Lower lobe of right lung (tissue), 2 donors: ENCODE measurements at regions not wholly inside any gene's neighbourhood (a gene's known extent, or its start where the extent isn't known, plus 50 kb on each side); places are given as distances from the start of the nearest gene placed in this dataset.
"Not testable (repeated sequence)": the region's sequence is repeated elsewhere in the genome, so short reads cannot be mapped to it uniquely, and the experiment has no call there.

ENCODE experiments used
- ATAC-seq, 2 donors: fragments of 200-7000 bp; cut with Tn5 transposase; one replicate each; pipeline ENCODE4 v1.9.1; 2020 to 2022; ENCODE audit warnings: mild to moderate bottlenecking in 2 of 2, moderate library complexity in 2 of 2
- DNase-seq: peaks from one replicate; pipeline ENCODE4 v3.0.0-alpha.2; 2020
- H3K27ac ChIP-seq: fragments of 200-600 bp; one replicate; pipeline ENCODE4 v1.8.0; 2022
- H3K27me3 ChIP-seq: fragments of 200-600 bp; one replicate; pipeline ENCODE4 v1.8.0; 2022; ENCODE audit warnings: low read depth
- H3K36me3 ChIP-seq: fragments of 200-600 bp; one replicate; pipeline ENCODE4 v1.8.0; 2022; ENCODE audit warnings: mild to moderate bottlenecking
- H3K4me1 ChIP-seq: fragments of 200-600 bp; one replicate; pipeline ENCODE4 v1.8.0; 2022
- H3K4me3 ChIP-seq: fragments of 200-600 bp; one replicate; pipeline ENCODE4 v1.8.0; 2022; ENCODE audit warnings: mild to moderate bottlenecking
- H3K9me3 ChIP-seq: fragments of 200-600 bp; one replicate; pipeline ENCODE4 v1.8.0; 2022
- intact Hi-C: fragments of 100-400 bp; cut with DNase I; formaldehyde crosslinking; loops from one replicate; pipeline ENCODE4 v1.11.0; 2022
- TF ChIP-seq, protein P1 (sequence below): fragments of 200-600 bp; IDR thresholded peaks from one replicate; pipeline ENCODE4 v1.8.0; 2022; ENCODE audit warnings: antibody characterized with exemption, mild to moderate bottlenecking
- donor health status: DM: no; HTN: yes; CAD: no; lungs with severe emphysema.

DNA sequence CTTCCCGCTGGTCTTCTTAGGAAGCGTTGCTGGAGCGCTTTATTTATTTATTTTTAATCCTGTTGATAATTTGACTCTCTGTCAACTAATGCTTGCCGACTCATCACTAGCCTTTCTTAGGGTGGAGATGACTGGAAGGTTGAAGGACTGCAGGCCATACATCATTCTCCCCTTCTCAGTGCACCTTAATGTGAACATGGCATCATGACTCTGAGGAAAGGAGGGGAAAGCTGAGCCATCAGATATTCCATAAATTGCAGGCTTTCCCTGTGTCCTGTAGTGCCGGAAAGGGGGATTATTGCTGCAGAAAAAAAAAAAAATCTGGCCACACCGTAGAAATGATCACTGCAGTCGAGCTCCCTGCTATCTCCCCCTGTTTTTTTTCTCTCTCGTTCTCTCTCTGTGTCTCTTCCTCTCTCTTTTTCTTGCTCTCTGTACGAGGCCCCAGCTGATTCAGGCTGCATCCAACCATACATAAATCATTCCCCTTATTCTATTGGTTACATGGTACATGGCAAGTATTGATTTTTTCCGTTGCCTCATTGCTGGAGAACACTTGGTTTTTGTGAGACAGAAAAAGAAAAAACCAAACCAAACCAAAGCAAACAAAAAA lies 125.8 kb upstream of the EFEMP1 start:
- TF ChIP-seq, protein P1, sequence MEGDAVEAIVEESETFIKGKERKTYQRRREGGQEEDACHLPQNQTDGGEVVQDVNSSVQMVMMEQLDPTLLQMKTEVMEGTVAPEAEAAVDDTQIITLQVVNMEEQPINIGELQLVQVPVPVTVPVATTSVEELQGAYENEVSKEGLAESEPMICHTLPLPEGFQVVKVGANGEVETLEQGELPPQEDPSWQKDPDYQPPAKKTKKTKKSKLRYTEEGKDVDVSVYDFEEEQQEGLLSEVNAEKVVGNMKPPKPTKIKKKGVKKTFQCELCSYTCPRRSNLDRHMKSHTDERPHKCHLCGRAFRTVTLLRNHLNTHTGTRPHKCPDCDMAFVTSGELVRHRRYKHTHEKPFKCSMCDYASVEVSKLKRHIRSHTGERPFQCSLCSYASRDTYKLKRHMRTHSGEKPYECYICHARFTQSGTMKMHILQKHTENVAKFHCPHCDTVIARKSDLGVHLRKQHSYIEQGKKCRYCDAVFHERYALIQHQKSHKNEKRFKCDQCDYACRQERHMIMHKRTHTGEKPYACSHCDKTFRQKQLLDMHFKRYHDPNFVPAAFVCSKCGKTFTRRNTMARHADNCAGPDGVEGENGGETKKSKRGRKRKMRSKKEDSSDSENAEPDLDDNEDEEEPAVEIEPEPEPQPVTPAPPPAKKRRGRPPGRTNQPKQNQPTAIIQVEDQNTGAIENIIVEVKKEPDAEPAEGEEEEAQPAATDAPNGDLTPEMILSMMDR: no peak
- ATAC-seq: no peak
- no peaks in the 10 kb centered on the region for H3K36me3 ChIP-seq
- H3K27me3 ChIP-seq: no peaks in the 10 kb centered on the region
- H3K9me3 ChIP-seq: no peaks in the 10 kb centered on the region
- no peak overlapping the region for H3K4me3 ChIP-seq
- DNase-seq: no peak
- no peaks in the 10 kb centered on the region for H3K4me1 ChIP-seq
- intact Hi-C loops: no loop called here
- H3K27ac ChIP-seq: no peak overlapping the region

DNA sequence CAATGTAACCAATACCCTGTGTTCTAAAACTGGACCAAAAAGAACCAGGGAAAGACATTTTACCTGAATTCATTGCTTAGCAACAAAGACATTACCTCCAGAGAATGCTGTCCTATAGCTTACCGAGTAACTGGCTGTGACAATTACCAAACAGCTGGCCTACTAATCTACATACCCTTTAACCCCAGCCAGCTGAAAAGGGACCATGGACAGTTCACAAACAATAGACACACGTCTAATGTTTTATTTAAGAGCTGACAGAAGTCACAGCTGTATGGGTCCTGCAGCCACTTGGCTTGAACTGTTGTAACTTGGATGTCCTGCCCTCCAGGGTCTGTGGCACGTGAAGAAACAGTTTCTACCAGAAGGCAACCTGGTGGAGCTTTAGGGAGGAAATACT lies 130.1 kb upstream of the EFEMP1 start:
- Histone ChIP-seq H3K9me3 (no peaks in the 10 kb centered on the region), H3K4me1 (no peaks in the 10 kb centered on the region), H3K27me3 (no peaks in the 10 kb centered on the region), H3K4me3 (no peak overlapping the region), H3K36me3 (no peaks in the 10 kb centered on the region), H3K27ac (no peak overlapping the region)
- TF ChIP-seq, protein P1: no peak
- DNase-seq (no peak), ATAC-seq (no peak)
- intact Hi-C loops: no loop called here

DNA sequence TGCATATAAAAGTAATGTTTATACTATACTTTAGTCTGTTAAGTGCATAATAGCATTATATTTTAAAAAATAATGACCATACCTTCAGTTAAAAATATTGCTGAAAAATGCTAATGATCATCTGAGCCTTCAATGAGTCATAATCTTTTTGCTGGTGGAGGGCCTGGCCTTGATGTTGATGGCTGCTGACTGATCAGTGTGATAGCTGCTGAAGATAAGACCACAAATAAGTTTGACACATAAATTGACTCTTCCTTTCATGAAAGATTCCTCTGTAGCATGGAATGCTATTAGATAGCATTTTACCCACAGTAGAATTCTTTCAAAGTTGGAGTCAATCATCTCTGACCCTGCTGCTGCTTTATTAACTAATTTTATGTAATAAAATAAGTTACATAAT lies 128.4 kb upstream of the CCDC85A start:
- Histone ChIP-seq H3K36me3 (no peaks in the 10 kb centered on the region), H3K4me1 (no peaks in the 10 kb centered on the region), H3K27me3 (no peaks in the 10 kb centered on the region), H3K4me3 (no peak overlapping the region), H3K27ac (no peak overlapping the region), H3K9me3 (peaks cover 4% of the 10 kb centered on the region)
- ATAC-seq (no peak), DNase-seq (no peak)
- intact Hi-C loops: no loop called here
- TF ChIP-seq, protein P1: no peak

GRCh38 chr2:56061327-56061726 lies 122.5 kb upstream of the CCDC85A start:
- intact Hi-C loops, H3K9me3 ChIP-seq, DNase-seq: not testable (repeated sequence)

GRCh38 chr2:56068746-56069145 lies 115.0 kb upstream of the CCDC85A start:
- intact Hi-C loops: no loop called here
- no peak for DNase-seq
- Histone ChIP-seq H3K27ac (no peak overlapping the region), H3K4me1 (no peaks in the 10 kb centered on the region), H3K4me3 (no peak overlapping the region), H3K27me3 (no peaks in the 10 kb centered on the region), H3K36me3 (no peaks in the 10 kb centered on the region), H3K9me3 (no peaks in the 10 kb centered on the region)
- no peak for ATAC-seq
- TF ChIP-seq, protein P1: no peak

More at GRCh38 chr2:56061327-56061726, 122.5 kb upstream of the CCDC85A start:
- not testable (repeated sequence) for H3K4me3 ChIP-seq, H3K27ac ChIP-seq, ATAC-seq, H3K36me3 ChIP-seq, H3K27me3 ChIP-seq, H3K4me1 ChIP-seq

DNA sequence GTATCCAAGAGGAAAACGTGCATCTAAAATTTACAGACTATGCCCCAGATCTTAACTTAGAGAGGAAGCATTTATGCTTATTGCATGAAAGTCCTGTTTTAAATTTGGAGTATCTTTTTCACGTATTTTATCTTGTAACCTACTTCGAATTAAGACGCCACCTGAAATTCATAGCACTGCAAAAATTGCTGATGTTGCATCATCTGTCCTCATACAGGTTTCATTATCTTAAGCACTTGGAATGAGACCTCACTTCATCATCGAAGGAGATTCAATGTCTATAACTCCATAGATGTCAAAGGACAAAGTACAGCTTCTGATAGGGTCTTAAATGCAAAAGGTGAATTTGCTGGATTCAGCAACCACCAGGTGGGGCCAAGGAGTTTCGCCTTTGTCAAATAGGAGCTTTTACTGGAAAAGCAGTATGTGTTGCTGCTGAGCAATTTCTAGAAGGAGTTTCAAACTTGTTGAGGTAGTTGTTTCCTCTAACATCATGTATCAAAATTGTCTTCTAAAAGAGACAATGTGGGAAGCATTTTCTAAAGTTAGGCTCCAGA lies 106.4 kb upstream of the CCDC85A start:
- H3K36me3 ChIP-seq: no peaks in the 10 kb centered on the region
- intact Hi-C loops: no loop called here
- no peak overlapping the region for H3K4me3 ChIP-seq
- H3K27me3 ChIP-seq: no peaks in the 10 kb centered on the region
- ATAC-seq (no peak), DNase-seq (no peak)
- TF ChIP-seq, protein P1: peak; percentile 13
- H3K9me3 ChIP-seq: no peaks in the 10 kb centered on the region
- H3K4me1 ChIP-seq: no peaks in the 10 kb centered on the region
- no peak overlapping the region for H3K27ac ChIP-seq
